ENCODE measurements at regions not wholly inside any gene's neighbourhood (a gene's known extent, or its start where the extent isn't known, plus 50 kb on each side); places are given as distances from the start of the nearest gene placed in this dataset.

GRCh38 chr4:18942874-18943273, 921.3 kb upstream of the LCORL start:
- TF ChIP-seq TAF1 (IDR thresholded peaks at IDR 0.05; ENCODE audit: borderline replicate concordance, insufficient read depth, low read length) (no peak), POLR2AphosphoS5 (IDR thresholded peaks at IDR 0.05; ENCODE audit: low read depth, low read length) (no peak), SIN3A (IDR thresholded peaks at IDR 0.05; ENCODE audit: borderline replicate concordance, insufficient read depth, low read length) (no peak), FOXP2 (optimal IDR thresholded peaks at IDR 0.05; ENCODE audit: borderline replicate concordance, extremely low read depth, extremely low read length, insufficient read depth) (no peak), REST (IDR thresholded peaks at IDR 0.05; ENCODE audit: insufficient read depth in 1 of 2, low read depth in 2 of 2, low read length in 2 of 2) (no peak)

- no peak for TF ChIP-seq TAF1 (IDR thresholded peaks at IDR 0.05; ENCODE audit: borderline replicate concordance, insufficient read depth, low read length)
These were observed 917.0 kb upstream of the LCORL start for GRCh38 chr4:18938343-18939099.

GRCh38 chr4:18937746-18938145, 916.2 kb upstream of the LCORL start:
- TF ChIP-seq REST (IDR thresholded peaks at IDR 0.05; ENCODE audit: insufficient read depth in 1 of 2, low read depth in 2 of 2, low read length in 2 of 2): no peak
- TF ChIP-seq SIN3A (IDR thresholded peaks at IDR 0.05; ENCODE audit: borderline replicate concordance, insufficient read depth, low read length): no peak
- no peak for TF ChIP-seq POLR2AphosphoS5 (IDR thresholded peaks at IDR 0.05; ENCODE audit: low read depth, low read length)
- no peak for TF ChIP-seq TAF1 (IDR thresholded peaks at IDR 0.05; ENCODE audit: borderline replicate concordance, insufficient read depth, low read length)
- TF ChIP-seq FOXP2 (optimal IDR thresholded peaks at IDR 0.05; ENCODE audit: borderline replicate concordance, extremely low read depth, extremely low read length, insufficient read depth): no peak

GRCh38 chr4:18937080-18937479, 915.5 kb upstream of the LCORL start:
- no peak for TF ChIP-seq REST (IDR thresholded peaks at IDR 0.05; ENCODE audit: insufficient read depth in 1 of 2, low read depth in 2 of 2, low read length in 2 of 2)
- no peak for TF ChIP-seq SIN3A (IDR thresholded peaks at IDR 0.05; ENCODE audit: borderline replicate concordance, insufficient read depth, low read length)
- no peak for TF ChIP-seq POLR2AphosphoS5 (IDR thresholded peaks at IDR 0.05; ENCODE audit: low read depth, low read length)
- TF ChIP-seq FOXP2 (optimal IDR thresholded peaks at IDR 0.05; ENCODE audit: borderline replicate concordance, extremely low read depth, extremely low read length, insufficient read depth): no peak
- no peak for TF ChIP-seq TAF1 (IDR thresholded peaks at IDR 0.05; ENCODE audit: borderline replicate concordance, insufficient read depth, low read length)

- no peak for TF ChIP-seq POLR2AphosphoS5 (IDR thresholded peaks at IDR 0.05; ENCODE audit: low read depth, low read length)
- no peak for TF ChIP-seq TAF1 (IDR thresholded peaks at IDR 0.05; ENCODE audit: borderline replicate concordance, insufficient read depth, low read length)
- no peak for TF ChIP-seq SIN3A (IDR thresholded peaks at IDR 0.05; ENCODE audit: borderline replicate concordance, insufficient read depth, low read length)
- TF ChIP-seq FOXP2 (optimal IDR thresholded peaks at IDR 0.05; ENCODE audit: borderline replicate concordance, extremely low read depth, extremely low read length, insufficient read depth): no peak
- no peak for TF ChIP-seq REST (IDR thresholded peaks at IDR 0.05; ENCODE audit: insufficient read depth in 1 of 2, low read depth in 2 of 2, low read length in 2 of 2)
These were observed 914.2 kb upstream of the LCORL start for GRCh38 chr4:18935659-18936345.

Data from PFSK-1 (cell line).